ENCODE measurements at regions not wholly inside any gene's neighbourhood (a gene's known extent, or its start where the extent isn't known, plus 50 kb on each side); places are given as distances from the start of the nearest gene placed in this dataset.

GRCh38 chr6:170019818-170020583 is 268.6 kb downstream of the ERMARD start:
- H3K9ac ChIP-seq (ENCODE audit: low read depth in 1 of 2, low read length in 2 of 2) = no peak overlapping the region
- H3K27ac ChIP-seq (ENCODE audit: low read depth, low read length) = no peak overlapping the region
- H3K36me3 ChIP-seq (ENCODE audit: control insufficient read depth in 1 of 2, insufficient read depth in 2 of 2, low read length in 2 of 2) = no peaks in the 10 kb centered on the region
- H3K4me1 ChIP-seq (ENCODE audit: control insufficient read depth in 1 of 2, insufficient read depth in 2 of 2, low read length in 2 of 2) = no peaks in the 10 kb centered on the region
- H3K9me3 ChIP-seq (ENCODE audit: control insufficient read depth in 1 of 2, low read length in 2 of 2) = no peaks in the 10 kb centered on the region
- H3K4me3 ChIP-seq (ENCODE audit: low read depth in 1 of 2, low read length in 2 of 2) = no peak overlapping the region
- H3K27me3 ChIP-seq (ENCODE audit: control insufficient read depth in 1 of 2, insufficient read depth in 2 of 2, low read length in 2 of 2) = peaks cover 0 to 6% of the 10 kb centered on the region in 2 donors

- peaks cover 0 to 6% of the 10 kb centered on the region in 2 donors for H3K27me3 ChIP-seq (ENCODE audit: control insufficient read depth in 1 of 2, insufficient read depth in 2 of 2, low read length in 2 of 2)
- no peaks in the 10 kb centered on the region for H3K36me3 ChIP-seq (ENCODE audit: control insufficient read depth in 1 of 2, insufficient read depth in 2 of 2, low read length in 2 of 2)
- no peaks in the 10 kb centered on the region for H3K9me3 ChIP-seq (ENCODE audit: control insufficient read depth in 1 of 2, low read length in 2 of 2)
- no peak overlapping the region for H3K4me3 ChIP-seq (ENCODE audit: low read depth in 1 of 2, low read length in 2 of 2)
- H3K9ac ChIP-seq (ENCODE audit: low read depth in 1 of 2, low read length in 2 of 2) = no peak overlapping the region
- H3K27ac ChIP-seq (ENCODE audit: low read depth, low read length) = no peak overlapping the region
- no peaks in the 10 kb centered on the region for H3K4me1 ChIP-seq (ENCODE audit: control insufficient read depth in 1 of 2, insufficient read depth in 2 of 2, low read length in 2 of 2)
Observed at GRCh38 chr6:170018936-170019817, 267.8 kb downstream of the ERMARD start.

- Histone ChIP-seq H3K4me3 (ENCODE audit: low read depth in 1 of 2, low read length in 2 of 2) (no peak overlapping the region), H3K27ac (ENCODE audit: low read depth, low read length) (no peak overlapping the region), H3K9ac (ENCODE audit: low read depth in 1 of 2, low read length in 2 of 2) (no peak overlapping the region), H3K36me3 (ENCODE audit: control insufficient read depth in 1 of 2, insufficient read depth in 2 of 2, low read length in 2 of 2) (no peaks in the 10 kb centered on the region), H3K9me3 (ENCODE audit: control insufficient read depth in 1 of 2, low read length in 2 of 2) (no peaks in the 10 kb centered on the region), H3K4me1 (ENCODE audit: control insufficient read depth in 1 of 2, insufficient read depth in 2 of 2, low read length in 2 of 2) (no peaks in the 10 kb centered on the region), H3K27me3 (ENCODE audit: control insufficient read depth in 1 of 2, insufficient read depth in 2 of 2, low read length in 2 of 2) (peaks cover under 1 to 6% of the 10 kb centered on the region in 2 donors)
Observed at GRCh38 chr6:170018422-170018935, 267.1 kb downstream of the ERMARD start.

- H3K4me1 ChIP-seq (ENCODE audit: control insufficient read depth in 1 of 2, insufficient read depth in 2 of 2, low read length in 2 of 2) = no peaks in the 10 kb centered on the region
- no peaks in the 10 kb centered on the region for H3K36me3 ChIP-seq (ENCODE audit: control insufficient read depth in 1 of 2, insufficient read depth in 2 of 2, low read length in 2 of 2)
- no peak overlapping the region for H3K4me3 ChIP-seq (ENCODE audit: low read depth in 1 of 2, low read length in 2 of 2)
- no peaks in the 10 kb centered on the region for H3K9me3 ChIP-seq (ENCODE audit: control insufficient read depth in 1 of 2, low read length in 2 of 2)
- no peak overlapping the region for H3K27ac ChIP-seq (ENCODE audit: low read depth, low read length)
- peaks cover 3 to 6% of the 10 kb centered on the region in 2 donors for H3K27me3 ChIP-seq (ENCODE audit: control insufficient read depth in 1 of 2, insufficient read depth in 2 of 2, low read length in 2 of 2)
- no peak overlapping the region for H3K9ac ChIP-seq (ENCODE audit: low read depth in 1 of 2, low read length in 2 of 2)
Observed at GRCh38 chr6:170017603-170018320, 266.3 kb downstream of the ERMARD start.

- H3K27me3 ChIP-seq (ENCODE audit: control insufficient read depth in 1 of 2, insufficient read depth in 2 of 2, low read length in 2 of 2) = peaks cover 3 to 6% of the 10 kb centered on the region in 2 donors
Observed at GRCh38 chr6:170013815-170014214, 262.4 kb downstream of the ERMARD start.

GRCh38 chr6:170012037-170012330 is 260.6 kb downstream of the ERMARD start:
- H3K4me3 ChIP-seq (ENCODE audit: low read depth in 1 of 2, low read length in 2 of 2) = no peak overlapping the region
- H3K27ac ChIP-seq (ENCODE audit: low read depth, low read length) = no peak overlapping the region
- no peaks in the 10 kb centered on the region for H3K4me1 ChIP-seq (ENCODE audit: control insufficient read depth in 1 of 2, insufficient read depth in 2 of 2, low read length in 2 of 2)
- no peak overlapping the region for H3K9ac ChIP-seq (ENCODE audit: low read depth in 1 of 2, low read length in 2 of 2)
- H3K36me3 ChIP-seq (ENCODE audit: control insufficient read depth in 1 of 2, insufficient read depth in 2 of 2, low read length in 2 of 2) = no peaks in the 10 kb centered on the region
- peaks cover 3 to 5% of the 10 kb centered on the region in 2 donors for H3K27me3 ChIP-seq (ENCODE audit: control insufficient read depth in 1 of 2, insufficient read depth in 2 of 2, low read length in 2 of 2)
- H3K9me3 ChIP-seq (ENCODE audit: control insufficient read depth in 1 of 2, low read length in 2 of 2) = no peaks in the 10 kb centered on the region

More at GRCh38 chr6:170013815-170014214, 262.4 kb downstream of the ERMARD start:
- Histone ChIP-seq H3K4me1 (ENCODE audit: control insufficient read depth in 1 of 2, insufficient read depth in 2 of 2, low read length in 2 of 2) (no peaks in the 10 kb centered on the region), H3K9ac (ENCODE audit: low read depth in 1 of 2, low read length in 2 of 2) (no peak overlapping the region), H3K36me3 (ENCODE audit: control insufficient read depth in 1 of 2, insufficient read depth in 2 of 2, low read length in 2 of 2) (no peaks in the 10 kb centered on the region), H3K27ac (ENCODE audit: low read depth, low read length) (no peak overlapping the region), H3K4me3 (ENCODE audit: low read depth in 1 of 2, low read length in 2 of 2) (no peak overlapping the region), H3K9me3 (ENCODE audit: control insufficient read depth in 1 of 2, low read length in 2 of 2) (no peaks in the 10 kb centered on the region)

- H3K4me3 ChIP-seq (ENCODE audit: low read depth in 1 of 2, low read length in 2 of 2) = no peak overlapping the region
- H3K9ac ChIP-seq (ENCODE audit: low read depth in 1 of 2, low read length in 2 of 2) = no peak overlapping the region
- H3K4me1 ChIP-seq (ENCODE audit: control insufficient read depth in 1 of 2, insufficient read depth in 2 of 2, low read length in 2 of 2) = no peaks in the 10 kb centered on the region
- H3K9me3 ChIP-seq (ENCODE audit: control insufficient read depth in 1 of 2, low read length in 2 of 2) = no peaks in the 10 kb centered on the region
- H3K27ac ChIP-seq (ENCODE audit: low read depth, low read length) = no peak overlapping the region
- H3K27me3 ChIP-seq (ENCODE audit: control insufficient read depth in 1 of 2, insufficient read depth in 2 of 2, low read length in 2 of 2) = peaks cover 0 to 3% of the 10 kb centered on the region in 2 donors
- H3K36me3 ChIP-seq (ENCODE audit: control insufficient read depth in 1 of 2, insufficient read depth in 2 of 2, low read length in 2 of 2) = no peaks in the 10 kb centered on the region
Observed at GRCh38 chr6:170011204-170012036, 260.0 kb downstream of the ERMARD start.

- Histone ChIP-seq H3K36me3 (ENCODE audit: control insufficient read depth in 1 of 2, insufficient read depth in 2 of 2, low read length in 2 of 2) (no peaks in the 10 kb centered on the region), H3K9me3 (ENCODE audit: control insufficient read depth in 1 of 2, low read length in 2 of 2) (no peaks in the 10 kb centered on the region), H3K27ac (ENCODE audit: low read depth, low read length) (no peak overlapping the region), H3K27me3 (ENCODE audit: control insufficient read depth in 1 of 2, insufficient read depth in 2 of 2, low read length in 2 of 2) (peaks cover 0 to 3% of the 10 kb centered on the region in 2 donors), H3K4me3 (ENCODE audit: low read depth in 1 of 2, low read length in 2 of 2) (no peak overlapping the region), H3K9ac (ENCODE audit: low read depth in 1 of 2, low read length in 2 of 2) (no peak overlapping the region), H3K4me1 (ENCODE audit: control insufficient read depth in 1 of 2, insufficient read depth in 2 of 2, low read length in 2 of 2) (no peaks in the 10 kb centered on the region)
Observed at GRCh38 chr6:170010665-170011203, 259.3 kb downstream of the ERMARD start.

- no peaks in the 10 kb centered on the region for H3K36me3 ChIP-seq (ENCODE audit: control insufficient read depth in 1 of 2, insufficient read depth in 2 of 2, low read length in 2 of 2)
- peaks cover 7 to 14% of the 10 kb centered on the region in 2 donors for H3K9me3 ChIP-seq (ENCODE audit: control insufficient read depth in 1 of 2, low read length in 2 of 2)
- H3K9ac ChIP-seq (ENCODE audit: low read depth in 1 of 2, low read length in 2 of 2) = no peak overlapping the region
Observed at GRCh38 chr6:170008294-170008785, 256.9 kb downstream of the ERMARD start.

More at GRCh38 chr6:170008294-170008785, 256.9 kb downstream of the ERMARD start:
- no peak overlapping the region for H3K4me3 ChIP-seq (ENCODE audit: low read depth in 1 of 2, low read length in 2 of 2)
- H3K27me3 ChIP-seq (ENCODE audit: control insufficient read depth in 1 of 2, insufficient read depth in 2 of 2, low read length in 2 of 2) = peaks cover 0 to 1% of the 10 kb centered on the region in 2 donors
- H3K4me1 ChIP-seq (ENCODE audit: control insufficient read depth in 1 of 2, insufficient read depth in 2 of 2, low read length in 2 of 2) = no peaks in the 10 kb centered on the region
- H3K27ac ChIP-seq (ENCODE audit: low read depth, low read length) = no peak overlapping the region

All from duodenal mucosa (tissue), 2 donors.